Loucy (cell line): ENCODE measurements at regions not wholly inside any gene's neighbourhood (a gene's known extent, or its start where the extent isn't known, plus 50 kb on each side); places are given as distances from the start of the nearest gene placed in this dataset.

Experiments
- H2AFZ ChIP-seq: fragments of 200-600 bp; sonication (generic); 2 replicates; pipeline ENCODE4 v1.6.0; 2016; ENCODE audit warnings: antibody characterized with exemption, mild to moderate bottlenecking, low read length, moderate library complexity
- H3F3A ChIP-seq: fragments of 200-600 bp; 2 replicates; pipeline ENCODE4 v1.6.0; 2016; ENCODE audit warnings: antibody characterized with exemption, low read depth, mild to moderate bottlenecking
- H3K27me3 ChIP-seq: fragments of 200-600 bp; sonication (generic); 2 replicates; pipeline ENCODE4 v1.6.1; 2014; ENCODE audit warnings: low read length, mild to moderate bottlenecking; ENCODE audit not compliant: insufficient read depth, poor library complexity, severe bottlenecking
- H3K36me3 ChIP-seq: fragments of 200-600 bp; sonication (generic); 2 replicates; pipeline ENCODE4 v1.6.1; 2016; ENCODE audit warnings: low read length; ENCODE audit not compliant: insufficient read depth
- H3K4me1 ChIP-seq: fragments of 200-600 bp; sonication (generic); 2 replicates; pipeline ENCODE4 v1.5.1; 2014; ENCODE audit warnings: low read length, mild to moderate bottlenecking; ENCODE audit not compliant: insufficient read depth, poor library complexity, severe bottlenecking
- H3K4me2 ChIP-seq: fragments of 200-600 bp; sonication (generic); 2 replicates; pipeline ENCODE4 v1.6.0; 2014; ENCODE audit warnings: antibody characterized with exemption, low read length, low read depth, mild to moderate bottlenecking; ENCODE audit not compliant: poor library complexity, severe bottlenecking
- H3K4me3 ChIP-seq: fragments of 200-600 bp; sonication (generic); 2 replicates; pipeline ENCODE4 v1.5.1; 2014; ENCODE audit warnings: low read length, mild to moderate bottlenecking, mixed read lengths; ENCODE audit not compliant: poor library complexity, severe bottlenecking
- H3K79me2 ChIP-seq: fragments of 200-600 bp; sonication (generic); 2 replicates; pipeline ENCODE4 v1.6.1; 2014; ENCODE audit warnings: low read length; ENCODE audit not compliant: insufficient read depth
- H3K9ac ChIP-seq: fragments of 200-600 bp; sonication (generic); 2 replicates; pipeline ENCODE4 v1.6.0; 2014; ENCODE audit warnings: mild to moderate bottlenecking, low read depth, low read length, moderate library complexity; ENCODE audit not compliant: poor library complexity, severe bottlenecking
- H3K9me2 ChIP-seq: fragments of 200-600 bp; sonication (generic); replicated peaks from 2 replicates; pipeline ENCODE4 v1.6.1; 2016; ENCODE audit warnings: low read depth, low read length, mixed read lengths
- H3K9me3 ChIP-seq: fragments of 200-600 bp; sonication (generic); 2 replicates; pipeline ENCODE4 v1.6.1; 2014; ENCODE audit warnings: mild to moderate bottlenecking, antibody characterized with exemption, low read length, low read depth; ENCODE audit not compliant: insufficient read depth
- H4K20me1 ChIP-seq: fragments of 200-600 bp; sonication (generic); 2 replicates; pipeline ENCODE4 v1.6.0; 2014; ENCODE audit warnings: antibody characterized with exemption, low read length, mild to moderate bottlenecking; ENCODE audit not compliant: insufficient read depth, poor library complexity, severe bottlenecking
- CTCF ChIP-seq: fragments of 200-600 bp; sonication (generic); conservative IDR thresholded peaks from 2 replicates; pipeline ENCODE4 v1.5.1; 2014; ENCODE audit warnings: mild to moderate bottlenecking, antibody characterized with exemption, low read length
- EZH2phosphoT487 ChIP-seq: fragments of 200-600 bp; IDR thresholded peaks from 2 replicates; pipeline ENCODE4 v1.6.1; 2018; ENCODE audit warnings: antibody characterized with exemption, mild to moderate bottlenecking, moderate library complexity, borderline replicate concordance

DNA sequence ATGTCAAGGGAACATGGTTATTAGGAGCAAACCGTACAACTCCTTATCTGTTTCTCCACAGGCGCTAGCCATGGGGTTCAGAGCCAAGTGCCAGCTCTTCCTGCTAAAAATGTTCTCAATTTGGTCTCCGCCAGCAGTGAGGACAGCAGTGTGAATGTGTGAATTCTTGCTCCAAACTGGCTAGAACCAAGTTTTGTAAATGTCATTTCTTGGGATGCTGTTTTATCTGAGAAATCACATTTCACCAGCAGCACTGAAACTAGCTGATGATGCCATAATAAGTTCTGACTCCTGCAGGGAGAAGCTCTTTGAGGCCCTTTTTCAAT, 140.6 kb upstream of the LGALSL start:
- Histone ChIP-seq H3K4me1 (no peaks in the 10 kb centered on the region), H4K20me1 (no peaks in the 10 kb centered on the region), H3K27me3 (no peaks in the 10 kb centered on the region), H3K79me2 (no peaks in the 10 kb centered on the region), H3K36me3 (no peaks in the 10 kb centered on the region), H3K9me2 (no peaks in the 10 kb centered on the region), H3F3A (no peaks in the 10 kb centered on the region), H3K9ac (no peak overlapping the region), H2AFZ (no peak overlapping the region), H3K4me3 (no peak overlapping the region), H3K9me3 (no peaks in the 10 kb centered on the region), H3K4me2 (no peak overlapping the region)
- TF ChIP-seq EZH2phosphoT487 (no peak), CTCF (no peak)

DNA sequence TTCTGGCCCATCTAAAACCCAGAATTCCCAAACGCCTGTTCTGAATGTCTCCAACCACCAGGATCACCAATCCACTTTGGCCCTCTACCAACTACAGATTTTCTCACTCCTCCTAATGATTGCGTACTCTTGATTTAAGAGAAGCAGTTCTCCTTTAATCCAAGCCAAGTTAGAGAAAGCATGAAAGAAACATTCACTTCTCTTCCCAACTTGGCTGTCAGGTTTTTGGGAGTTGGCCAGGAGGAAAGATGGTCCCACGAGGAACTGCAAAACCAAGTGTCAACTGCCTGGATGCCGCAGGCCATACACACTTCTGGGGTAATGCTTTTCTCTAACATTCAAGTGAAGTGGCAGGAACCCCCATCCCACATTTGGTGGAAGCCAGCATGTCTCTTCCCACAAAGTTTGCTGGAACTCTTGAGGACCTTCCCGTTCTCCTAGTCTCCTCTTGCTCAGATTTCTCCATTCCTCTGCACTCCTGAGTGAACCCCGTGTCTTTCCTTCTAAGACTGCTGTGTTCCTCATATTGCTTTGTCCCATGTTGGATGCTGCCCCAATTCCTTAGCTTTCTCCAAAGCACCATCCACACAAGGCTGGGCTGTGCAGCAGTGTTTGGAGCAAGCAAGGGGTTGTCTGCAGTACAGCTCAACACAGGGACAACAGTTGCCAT, 138.5 kb upstream of the LGALSL start:
- no peak overlapping the region for H2AFZ ChIP-seq
- no peaks in the 10 kb centered on the region for H3F3A ChIP-seq
- no peaks in the 10 kb centered on the region for H3K36me3 ChIP-seq
- no peaks in the 10 kb centered on the region for H3K27me3 ChIP-seq
- H3K9me3 ChIP-seq = no peaks in the 10 kb centered on the region
- H3K79me2 ChIP-seq = no peaks in the 10 kb centered on the region
- no peak overlapping the region for H3K9ac ChIP-seq
- no peak overlapping the region for H3K4me2 ChIP-seq
- no peaks in the 10 kb centered on the region for H3K9me2 ChIP-seq
- no peaks in the 10 kb centered on the region for H3K4me1 ChIP-seq
- H3K4me3 ChIP-seq = no peak overlapping the region
- no peaks in the 10 kb centered on the region for H4K20me1 ChIP-seq
- no peak for TF ChIP-seq EZH2phosphoT487
- TF ChIP-seq CTCF = no peak

DNA sequence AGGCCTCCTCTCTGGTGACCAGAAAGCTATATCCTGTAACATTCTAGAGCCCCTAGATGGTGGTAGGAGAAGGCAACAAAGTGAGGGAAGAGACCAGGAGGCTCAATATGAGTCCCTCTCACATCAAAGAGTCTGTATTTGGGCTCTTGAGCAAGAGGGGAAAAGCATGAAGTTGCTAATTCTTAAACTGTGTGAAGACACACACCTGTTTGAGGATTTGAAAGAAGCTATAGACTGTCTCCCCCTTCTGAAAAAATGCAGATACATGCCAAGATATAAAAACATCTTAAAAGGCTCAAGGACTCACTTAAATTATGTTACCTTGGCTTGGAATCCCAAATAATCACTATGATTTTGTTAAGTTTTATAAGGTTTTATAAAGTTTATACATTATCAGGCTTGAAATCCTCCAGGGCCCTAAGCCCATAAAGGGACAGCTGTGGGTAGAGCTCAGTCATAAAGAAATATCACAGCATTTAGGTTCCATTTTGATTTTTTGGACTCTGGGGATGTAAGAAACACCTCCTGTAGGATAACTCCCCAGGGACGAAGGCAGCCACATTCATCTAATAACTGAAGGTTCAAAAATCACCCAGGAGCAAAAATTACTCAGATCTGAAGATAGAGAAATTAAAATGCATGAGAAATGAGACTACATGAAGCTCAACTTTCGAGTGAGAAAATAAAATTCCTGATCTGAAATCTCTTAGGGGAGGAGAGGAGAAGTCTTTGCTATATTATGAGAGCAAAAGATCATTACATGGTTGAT, 136.1 kb upstream of the LGALSL start:
- Histone ChIP-seq H3K36me3 (no peaks in the 10 kb centered on the region), H4K20me1 (no peaks in the 10 kb centered on the region), H3K79me2 (no peaks in the 10 kb centered on the region), H3K27me3 (no peaks in the 10 kb centered on the region), H2AFZ (no peak overlapping the region), H3K9ac (no peak overlapping the region), H3K4me3 (no peak overlapping the region), H3K9me2 (no peaks in the 10 kb centered on the region), H3F3A (no peaks in the 10 kb centered on the region), H3K4me2 (no peak overlapping the region), H3K4me1 (no peaks in the 10 kb centered on the region), H3K9me3 (no peaks in the 10 kb centered on the region)
- no peak for TF ChIP-seq EZH2phosphoT487
- no peak for TF ChIP-seq CTCF
